MM.1S (cell line): ENCODE measurements at regions not wholly inside any gene's neighbourhood (a gene's known extent, or its start where the extent isn't known, plus 50 kb on each side); places are given as distances from the start of the nearest gene placed in this dataset.

Experiments used
- EZH2 ChIP-seq: fragments of 300-600 bp; sonication (generic); optimal IDR thresholded peaks from 2 replicates; pipeline ENCODE3; 2017; ENCODE audit warnings: low read depth, mild to moderate bottlenecking, antibody characterized with exemption, low read length, mixed read lengths
- EZH2phosphoT487 ChIP-seq: fragments of 300-600 bp; sonication (generic); IDR thresholded peaks from 2 replicates; pipeline ENCODE4 v1.6.1; 2018; ENCODE audit warnings: antibody characterized with exemption, low read length
- TF ChIP-seq, protein P1 (sequence below): fragments of 300-600 bp; sonication (generic); IDR thresholded peaks from 2 replicates; pipeline ENCODE4 v1.5.1; 2016; ENCODE audit warnings: antibody characterized with exemption, low read length, mixed read lengths

DNA sequence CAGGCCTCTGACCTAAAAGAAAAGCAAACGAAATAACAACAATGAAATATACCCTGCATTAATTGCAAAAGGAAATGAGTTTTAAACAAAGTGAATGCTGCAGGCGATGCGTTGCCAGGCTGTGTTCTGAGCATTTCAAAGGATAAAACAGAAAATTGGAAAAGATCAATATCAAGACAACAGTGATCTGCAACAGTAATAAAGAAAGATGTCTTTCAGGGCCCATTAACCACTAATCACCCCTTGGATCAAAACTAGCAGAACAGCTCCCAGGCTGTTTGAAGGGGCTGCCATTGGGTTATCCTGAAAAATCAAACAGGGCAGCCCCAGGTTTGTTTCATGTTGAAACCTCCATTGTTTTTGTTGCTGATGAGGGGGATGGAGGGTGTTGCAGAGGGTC lies 219.2 kb downstream of the FGFR2 start:
- TF ChIP-seq, protein P1, sequence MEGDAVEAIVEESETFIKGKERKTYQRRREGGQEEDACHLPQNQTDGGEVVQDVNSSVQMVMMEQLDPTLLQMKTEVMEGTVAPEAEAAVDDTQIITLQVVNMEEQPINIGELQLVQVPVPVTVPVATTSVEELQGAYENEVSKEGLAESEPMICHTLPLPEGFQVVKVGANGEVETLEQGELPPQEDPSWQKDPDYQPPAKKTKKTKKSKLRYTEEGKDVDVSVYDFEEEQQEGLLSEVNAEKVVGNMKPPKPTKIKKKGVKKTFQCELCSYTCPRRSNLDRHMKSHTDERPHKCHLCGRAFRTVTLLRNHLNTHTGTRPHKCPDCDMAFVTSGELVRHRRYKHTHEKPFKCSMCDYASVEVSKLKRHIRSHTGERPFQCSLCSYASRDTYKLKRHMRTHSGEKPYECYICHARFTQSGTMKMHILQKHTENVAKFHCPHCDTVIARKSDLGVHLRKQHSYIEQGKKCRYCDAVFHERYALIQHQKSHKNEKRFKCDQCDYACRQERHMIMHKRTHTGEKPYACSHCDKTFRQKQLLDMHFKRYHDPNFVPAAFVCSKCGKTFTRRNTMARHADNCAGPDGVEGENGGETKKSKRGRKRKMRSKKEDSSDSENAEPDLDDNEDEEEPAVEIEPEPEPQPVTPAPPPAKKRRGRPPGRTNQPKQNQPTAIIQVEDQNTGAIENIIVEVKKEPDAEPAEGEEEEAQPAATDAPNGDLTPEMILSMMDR: no peak
- no peak for TF ChIP-seq EZH2
- no peak for TF ChIP-seq EZH2phosphoT487
